ENCODE measurements at regions not wholly inside any gene's neighbourhood (a gene's known extent, or its start where the extent isn't known, plus 50 kb on each side); places are given as distances from the start of the nearest gene placed in this dataset.

DNA sequence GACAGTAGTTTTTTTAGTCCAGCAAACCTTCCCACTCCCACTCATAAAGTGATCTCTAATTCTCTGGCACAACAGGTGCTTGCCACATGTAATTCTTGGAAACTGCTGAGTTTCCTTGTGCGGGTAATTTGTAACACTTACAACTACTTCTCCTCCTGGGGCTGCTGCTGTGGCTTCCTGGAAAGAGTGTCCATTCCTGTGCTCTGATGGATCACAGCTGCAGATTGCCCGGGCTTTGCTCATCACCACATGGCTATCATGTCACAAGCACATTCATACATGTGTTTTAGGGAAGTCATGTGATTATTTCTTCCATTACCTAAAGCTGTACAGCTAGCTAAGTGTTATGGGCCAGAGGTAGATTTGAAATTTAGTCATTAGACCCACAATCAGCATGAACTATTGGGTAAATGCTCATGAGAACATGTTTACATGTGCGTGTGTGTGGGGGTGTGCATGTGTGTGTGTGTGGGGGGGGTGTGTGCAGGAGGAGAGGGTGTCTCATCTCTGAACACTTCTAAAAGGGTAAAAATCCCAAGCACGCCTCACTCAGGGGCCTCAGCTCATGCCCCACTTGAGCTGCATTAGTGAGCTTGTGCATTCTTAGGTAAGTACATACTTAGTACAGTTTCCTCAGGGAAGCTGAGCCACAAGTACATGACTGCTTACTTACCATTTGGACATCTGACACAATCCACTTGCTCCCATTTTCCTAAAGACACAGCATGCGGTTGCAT, 118.1 kb upstream of the CCDC112 start:
- 48 to 78% methylated on average over 5 of the region's 5 CpGs for WGBS, 2 donors

DNA sequence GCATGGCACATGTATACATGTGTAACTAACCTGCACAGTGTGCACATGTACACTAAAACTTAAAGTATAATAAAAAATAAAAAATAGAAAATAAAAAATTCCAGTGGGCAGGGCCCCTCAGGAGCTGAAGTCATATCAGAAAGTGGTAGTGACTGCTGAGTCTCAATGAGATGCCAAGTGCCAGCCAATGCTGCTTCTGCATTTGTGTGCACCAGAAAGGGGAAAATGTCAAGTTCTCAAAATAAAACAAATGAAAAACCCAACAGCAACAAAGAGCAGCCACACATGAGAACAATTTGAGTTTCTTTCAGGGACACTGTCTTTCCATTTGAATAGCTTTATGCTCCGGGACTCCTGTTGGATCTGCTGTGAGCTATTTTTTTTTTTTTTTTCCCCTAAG, 117.2 kb upstream of the CCDC112 start:
- Histone ChIP-seq H3K4me3 (no peak overlapping the region), H3K36me3 (ENCODE audit: control insufficient read depth in 4 of 4, insufficient read depth in 4 of 4, low read length in 4 of 4) (no peaks in the 10 kb centered on the region), H3K9me3 (ENCODE audit: control insufficient read depth in 4 of 4, insufficient read depth in 3 of 4, low read length in 3 of 4) (no peaks in the 10 kb centered on the region), H3K4me1 (ENCODE audit: control insufficient read depth in 5 of 5, insufficient read depth in 5 of 5, low read length in 5 of 5) (peaks cover 0 to 19% (median 4%) of the 10 kb centered on the region in 5 donors), H3K9ac (ENCODE audit: insufficient read depth in 1 of 2, low read length in 2 of 2) (no peak overlapping the region), H3K27ac (ENCODE audit: low read depth in 1 of 2, low read length in 1 of 2) (no peak overlapping the region), H3K27me3 (ENCODE audit: control insufficient read depth in 3 of 3, insufficient read depth in 3 of 3, low read length in 2 of 3) (no peaks in the 10 kb centered on the region)
- no peak for DNase-seq
- no peak for ATAC-seq (ENCODE audit: insufficient read depth, low FRiP score)
- WGBS, 2 donors = 92 to 100% methylated on average over 1 of the region's 1 CpG
- TF ChIP-seq, protein P1, sequence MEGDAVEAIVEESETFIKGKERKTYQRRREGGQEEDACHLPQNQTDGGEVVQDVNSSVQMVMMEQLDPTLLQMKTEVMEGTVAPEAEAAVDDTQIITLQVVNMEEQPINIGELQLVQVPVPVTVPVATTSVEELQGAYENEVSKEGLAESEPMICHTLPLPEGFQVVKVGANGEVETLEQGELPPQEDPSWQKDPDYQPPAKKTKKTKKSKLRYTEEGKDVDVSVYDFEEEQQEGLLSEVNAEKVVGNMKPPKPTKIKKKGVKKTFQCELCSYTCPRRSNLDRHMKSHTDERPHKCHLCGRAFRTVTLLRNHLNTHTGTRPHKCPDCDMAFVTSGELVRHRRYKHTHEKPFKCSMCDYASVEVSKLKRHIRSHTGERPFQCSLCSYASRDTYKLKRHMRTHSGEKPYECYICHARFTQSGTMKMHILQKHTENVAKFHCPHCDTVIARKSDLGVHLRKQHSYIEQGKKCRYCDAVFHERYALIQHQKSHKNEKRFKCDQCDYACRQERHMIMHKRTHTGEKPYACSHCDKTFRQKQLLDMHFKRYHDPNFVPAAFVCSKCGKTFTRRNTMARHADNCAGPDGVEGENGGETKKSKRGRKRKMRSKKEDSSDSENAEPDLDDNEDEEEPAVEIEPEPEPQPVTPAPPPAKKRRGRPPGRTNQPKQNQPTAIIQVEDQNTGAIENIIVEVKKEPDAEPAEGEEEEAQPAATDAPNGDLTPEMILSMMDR (IDR thresholded peaks at IDR 0.05; ENCODE audit: control extremely low read depth, extremely low read depth) = no peak

More for the DNA sequence above, 118.1 kb upstream of the CCDC112 start:
- Histone ChIP-seq H3K9ac (ENCODE audit: insufficient read depth in 1 of 2, low read length in 2 of 2) (no peak overlapping the region), H3K4me3 (no peak overlapping the region), H3K27me3 (ENCODE audit: control insufficient read depth in 3 of 3, insufficient read depth in 3 of 3, low read length in 2 of 3) (no peaks in the 10 kb centered on the region), H3K9me3 (ENCODE audit: control insufficient read depth in 4 of 4, insufficient read depth in 3 of 4, low read length in 3 of 4) (no peaks in the 10 kb centered on the region), H3K4me1 (ENCODE audit: control insufficient read depth in 5 of 5, insufficient read depth in 5 of 5, low read length in 5 of 5) (peaks cover 0 to 24% (median 4%) of the 10 kb centered on the region in 5 donors), H3K36me3 (ENCODE audit: control insufficient read depth in 4 of 4, insufficient read depth in 4 of 4, low read length in 4 of 4) (no peaks in the 10 kb centered on the region), H3K27ac (ENCODE audit: low read depth in 1 of 2, low read length in 1 of 2) (peak overlapping the region; percentile 80 to 85)
- TF ChIP-seq, protein P1 (IDR thresholded peaks at IDR 0.05; ENCODE audit: control extremely low read depth, extremely low read depth) = no peak
- peak; percentile 37 to 50 (median 37) for DNase-seq
- peak; percentile 63 for ATAC-seq (ENCODE audit: insufficient read depth, low FRiP score)

DNA sequence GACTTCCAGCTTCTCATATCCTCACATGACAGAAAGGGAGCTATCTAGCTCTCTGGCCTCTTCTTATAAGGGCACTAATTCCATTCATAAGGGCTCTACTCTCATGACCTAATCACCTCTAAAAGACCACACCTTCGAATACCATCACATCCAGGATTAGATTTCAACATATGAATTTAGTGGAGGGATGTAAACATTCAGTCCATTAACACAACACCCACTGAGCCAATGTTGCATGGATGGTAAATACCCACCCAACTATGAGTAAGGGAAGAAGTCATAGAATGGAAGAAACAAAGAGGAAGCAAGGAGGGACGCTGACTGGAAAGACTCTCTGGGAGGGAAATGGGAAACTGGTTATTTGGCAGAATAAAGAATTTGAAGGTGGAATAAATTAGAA, 112.6 kb upstream of the CCDC112 start:
- Histone ChIP-seq H3K9ac (ENCODE audit: insufficient read depth in 1 of 2, low read length in 2 of 2) (no peak overlapping the region), H3K27me3 (ENCODE audit: control insufficient read depth in 3 of 3, insufficient read depth in 3 of 3, low read length in 2 of 3) (no peaks in the 10 kb centered on the region), H3K27ac (ENCODE audit: low read depth in 1 of 2, low read length in 1 of 2) (no peak overlapping the region), H3K36me3 (ENCODE audit: control insufficient read depth in 4 of 4, insufficient read depth in 4 of 4, low read length in 4 of 4) (no peaks in the 10 kb centered on the region), H3K4me3 (no peak overlapping the region), H3K9me3 (ENCODE audit: control insufficient read depth in 4 of 4, insufficient read depth in 3 of 4, low read length in 3 of 4) (peaks cover 0 to 5% (median 0%) of the 10 kb centered on the region in 4 donors), H3K4me1 (ENCODE audit: control insufficient read depth in 5 of 5, insufficient read depth in 5 of 5, low read length in 5 of 5) (peaks cover 0 to 5% (median 0%) of the 10 kb centered on the region in 5 donors)
- ATAC-seq (ENCODE audit: insufficient read depth, low FRiP score) (no peak), DNase-seq (no peak)
- 84 to 88% methylated on average over 2 of the region's 2 CpGs for WGBS, 2 donors
- TF ChIP-seq, protein P1 (IDR thresholded peaks at IDR 0.05; ENCODE audit: control extremely low read depth, extremely low read depth) = no peak
